Astrocyte (in vitro differentiated cells and primary cell): ENCODE measurements at regions not wholly inside any gene's neighbourhood (a gene's known extent, or its start where the extent isn't known, plus 50 kb on each side); places are given as distances from the start of the nearest gene placed in this dataset.

ENCODE experiments used
- CTCF ChIP-seq: IDR thresholded peaks from 2 replicates; pipeline ENCODE4 v1.5.1; 2011; ENCODE audit warnings: low read depth, mild to moderate bottlenecking, inconsistent platforms, low read length, moderate library complexity; ENCODE audit not compliant: insufficient read depth
- EZH2 ChIP-seq: IDR thresholded peaks from 2 replicates; pipeline ENCODE4 v1.6.1; 2012; ENCODE audit warnings: mild to moderate bottlenecking, low read length, inconsistent platforms; ENCODE audit not compliant: insufficient read depth

GRCh38 chr12:73362666-73363065 lies 1090.5 kb downstream of the TRHDE start:
- TF ChIP-seq CTCF, result no peak
- no peak for TF ChIP-seq EZH2
